ENCODE measurements at regions not wholly inside any gene's neighbourhood (a gene's known extent, or its start where the extent isn't known, plus 50 kb on each side); places are given as distances from the start of the nearest gene placed in this dataset.
A peak's percentile ranks its signal among the peaks of the same experiment; 100 is the strongest.

DNA sequence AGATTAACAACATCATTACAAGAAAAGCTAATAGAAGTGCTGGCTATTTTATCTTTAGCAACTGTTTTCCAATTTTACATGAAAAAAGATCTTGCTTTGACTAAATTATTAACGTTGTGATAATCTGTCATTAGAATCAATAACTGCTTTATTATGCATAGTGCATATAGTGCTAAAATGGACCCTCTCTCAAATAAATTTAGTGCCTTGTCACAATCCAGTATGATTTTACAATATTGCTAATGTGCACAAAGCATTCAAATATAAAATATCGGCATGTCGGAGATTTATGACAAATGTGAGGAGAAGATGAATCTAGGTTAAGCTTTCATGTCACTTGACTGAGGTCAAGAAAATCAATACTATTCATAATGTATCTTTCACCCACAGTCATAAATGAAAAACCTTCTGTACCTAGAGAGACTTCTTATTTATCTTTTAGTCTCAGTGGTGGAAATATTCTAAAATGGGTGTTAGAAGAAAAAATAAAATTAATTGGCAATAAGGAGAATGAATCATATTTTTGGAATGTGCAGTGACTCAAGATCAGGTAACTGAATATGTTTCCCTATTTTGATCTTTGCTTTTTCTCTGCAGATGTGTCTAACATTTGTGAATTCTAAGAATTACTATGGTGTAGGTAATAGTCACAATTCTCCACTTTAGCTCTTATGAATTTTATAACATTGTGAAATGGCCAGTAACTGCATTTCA is 672.9 kb upstream of the GRAMD2B start:
- TF ChIP-seq CTCF (IDR thresholded peaks at IDR 0.05; ENCODE audit: insufficient read depth, low read length) = no peak
- DNase-seq (ENCODE audit: low read depth) = no peak

DNA sequence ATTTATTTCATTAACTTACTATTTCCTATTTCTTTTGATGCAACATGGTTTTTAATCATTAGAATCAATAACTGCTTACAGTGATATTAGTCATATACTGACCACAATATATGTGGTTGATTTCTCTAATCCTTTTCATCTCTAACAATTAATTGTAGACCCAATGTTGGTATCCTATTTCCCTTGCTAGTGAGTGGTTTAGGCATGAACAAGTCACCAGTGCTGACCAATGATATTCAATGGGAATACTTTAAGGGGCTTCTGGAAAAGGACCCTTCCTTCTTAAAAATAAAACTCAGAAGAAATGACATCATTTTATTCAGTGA is 672.4 kb upstream of the GRAMD2B start:
- H3K4me3 ChIP-seq (ENCODE audit: low read depth, low read length) = no peak overlapping the region
- no peak for DNase-seq (ENCODE audit: low read depth)
- no peak for TF ChIP-seq CTCF (IDR thresholded peaks at IDR 0.05; ENCODE audit: insufficient read depth, low read length)

More for the DNA sequence above, 672.9 kb upstream of the GRAMD2B start:
- H3K4me3 ChIP-seq (ENCODE audit: low read depth, low read length) = no peak overlapping the region

DNA sequence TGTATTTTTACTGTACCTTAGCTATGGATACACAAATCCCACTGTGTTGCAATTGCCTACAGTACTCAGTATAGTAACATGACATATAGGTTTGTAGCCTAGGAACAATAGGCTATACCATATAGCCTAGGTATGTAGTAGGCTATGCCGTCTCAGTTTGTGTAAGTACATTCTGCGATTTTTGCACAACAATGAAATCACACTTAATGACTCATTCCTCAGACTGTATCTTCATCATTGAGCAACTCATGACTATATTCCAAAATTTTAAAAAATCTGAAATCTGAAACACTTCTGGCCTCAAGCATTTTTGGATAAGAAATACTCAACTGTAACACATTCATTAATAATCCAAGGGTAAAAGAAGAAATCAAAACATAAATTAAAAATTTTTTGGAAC is 666.8 kb upstream of the GRAMD2B start:
- no peak for TF ChIP-seq CTCF (IDR thresholded peaks at IDR 0.05; ENCODE audit: insufficient read depth, low read length)
- H3K4me3 ChIP-seq (ENCODE audit: low read depth, low read length) = no peak overlapping the region
- peak; percentile 76 for DNase-seq (ENCODE audit: low read depth)

- DNase-seq (ENCODE audit: low read depth) = no peak
- no peak overlapping the region for H3K4me3 ChIP-seq (ENCODE audit: low read depth, low read length)
- TF ChIP-seq CTCF (IDR thresholded peaks at IDR 0.05; ENCODE audit: insufficient read depth, low read length) = no peak
Measured at GRCh38 chr5:125766706-125767105, 656.5 kb upstream of the GRAMD2B start.

GRCh38 chr5:125775896-125776295 is 647.3 kb upstream of the GRAMD2B start:
- H3K4me3 ChIP-seq (ENCODE audit: low read depth, low read length) = no peak overlapping the region
- TF ChIP-seq CTCF (IDR thresholded peaks at IDR 0.05; ENCODE audit: insufficient read depth, low read length) = no peak
- DNase-seq (ENCODE audit: low read depth) = no peak

DNA sequence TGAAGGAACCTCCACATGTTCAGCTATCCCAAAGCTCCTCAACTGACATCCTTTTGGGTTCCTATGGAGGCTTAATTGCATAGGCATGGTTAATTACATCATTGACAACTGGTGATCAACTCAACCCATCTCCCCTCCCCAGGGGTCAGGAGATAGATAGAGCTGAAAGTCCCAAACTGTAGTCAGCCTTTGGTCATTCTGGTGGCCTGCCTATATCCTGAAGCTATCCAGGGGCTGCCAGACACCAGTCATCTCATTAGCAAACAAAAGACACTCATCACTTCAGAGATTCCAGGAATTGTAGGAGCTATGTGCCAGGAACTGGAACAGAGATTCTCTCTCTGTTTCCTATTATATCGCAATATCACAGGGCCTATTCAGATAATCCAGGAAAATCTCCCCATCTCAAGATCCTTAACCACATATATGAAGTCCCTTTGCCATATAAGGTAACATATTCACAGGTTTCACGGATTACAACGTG is 646.5 kb upstream of the GRAMD2B start:
- TF ChIP-seq CTCF (IDR thresholded peaks at IDR 0.05; ENCODE audit: insufficient read depth, low read length) = no peak
- no peak overlapping the region for H3K4me3 ChIP-seq (ENCODE audit: low read depth, low read length)
- no peak for DNase-seq (ENCODE audit: low read depth)

- no peak for TF ChIP-seq CTCF (IDR thresholded peaks at IDR 0.05; ENCODE audit: insufficient read depth, low read length)
- no peak overlapping the region for H3K4me3 ChIP-seq (ENCODE audit: low read depth, low read length)
- DNase-seq (ENCODE audit: low read depth) = no peak
Measured at GRCh38 chr5:125778791-125779190, 644.4 kb upstream of the GRAMD2B start.
